ENCODE measurements at regions not wholly inside any gene's neighbourhood (a gene's known extent, or its start where the extent isn't known, plus 50 kb on each side); places are given as distances from the start of the nearest gene placed in this dataset.

GRCh38 chr6:81570681-81571080, 181.8 kb downstream of the TENT5A start:
- peaks cover 16% of the 10 kb centered on the region for H3K4me1 ChIP-seq
- intact Hi-C loops (cut with DNase I) = no loop called here
- H3K27me3 ChIP-seq = no peaks in the 10 kb centered on the region
- no peaks in the 10 kb centered on the region for H3K36me3 ChIP-seq
- no peak for DNase-seq (ENCODE audit: extremely low spot score in 2 of 2)
- peak overlapping the region; percentile 35 for H3K27ac ChIP-seq
- TF ChIP-seq CTCF (IDR thresholded peaks at IDR 0.05) = no peak
- TF ChIP-seq POLR2A (IDR thresholded peaks at IDR 0.05) = no peak
- no peak for TF ChIP-seq POLR2AphosphoS5 (IDR thresholded peaks at IDR 0.05; ENCODE audit: insufficient read depth in 1 of 2, low read depth in 1 of 2)
- no peak overlapping the region for H3K4me3 ChIP-seq
- no peaks in the 10 kb centered on the region for H3K9me3 ChIP-seq

GRCh38 chr6:81568973-81569372, 183.5 kb downstream of the TENT5A start:
- Histone ChIP-seq H3K27me3 (no peaks in the 10 kb centered on the region), H3K4me3 (no peak overlapping the region), H3K27ac (no peak overlapping the region), H3K9me3 (no peaks in the 10 kb centered on the region), H3K36me3 (no peaks in the 10 kb centered on the region), H3K4me1 (peaks cover 12% of the 10 kb centered on the region)
- intact Hi-C loops (cut with DNase I) = no loop called here
- no peak for TF ChIP-seq POLR2AphosphoS5 (IDR thresholded peaks at IDR 0.05; ENCODE audit: insufficient read depth in 1 of 2, low read depth in 1 of 2)
- TF ChIP-seq POLR2A (IDR thresholded peaks at IDR 0.05) = no peak
- no peak for DNase-seq (ENCODE audit: extremely low spot score in 2 of 2)

DNA sequence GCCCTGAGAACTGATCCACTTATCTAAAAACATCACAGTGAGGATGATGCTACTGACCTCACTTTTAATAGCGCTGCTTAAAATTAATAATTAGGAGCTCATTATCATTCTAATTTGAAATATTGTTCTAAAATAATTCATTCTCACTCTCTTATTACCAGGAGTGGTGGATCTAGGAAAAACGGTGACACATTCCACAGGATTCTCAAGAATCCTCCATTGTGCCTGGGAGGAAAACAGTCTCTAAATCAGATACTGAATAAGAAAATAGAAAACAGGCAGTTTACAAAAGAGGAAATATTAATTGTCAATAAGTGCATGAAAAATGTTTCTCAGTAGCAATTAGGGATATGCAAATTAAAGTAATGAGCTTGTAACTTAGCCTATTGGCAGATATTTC, 187.4 kb downstream of the TENT5A start:
- H3K4me3 ChIP-seq = no peak overlapping the region
- H3K36me3 ChIP-seq = no peaks in the 10 kb centered on the region
- no peaks in the 10 kb centered on the region for H3K27me3 ChIP-seq
- TF ChIP-seq POLR2A (IDR thresholded peaks at IDR 0.05) (no peak), POLR2AphosphoS5 (IDR thresholded peaks at IDR 0.05; ENCODE audit: insufficient read depth in 1 of 2, low read depth in 1 of 2) (no peak), CTCF (IDR thresholded peaks at IDR 0.05) (no peak)
- DNase-seq (ENCODE audit: extremely low spot score in 2 of 2) = no peak
- H3K27ac ChIP-seq = no peak overlapping the region
- no peaks in the 10 kb centered on the region for H3K9me3 ChIP-seq
- intact Hi-C loops (cut with DNase I) = no loop called here
- peaks cover 6% of the 10 kb centered on the region for H3K4me1 ChIP-seq

DNA sequence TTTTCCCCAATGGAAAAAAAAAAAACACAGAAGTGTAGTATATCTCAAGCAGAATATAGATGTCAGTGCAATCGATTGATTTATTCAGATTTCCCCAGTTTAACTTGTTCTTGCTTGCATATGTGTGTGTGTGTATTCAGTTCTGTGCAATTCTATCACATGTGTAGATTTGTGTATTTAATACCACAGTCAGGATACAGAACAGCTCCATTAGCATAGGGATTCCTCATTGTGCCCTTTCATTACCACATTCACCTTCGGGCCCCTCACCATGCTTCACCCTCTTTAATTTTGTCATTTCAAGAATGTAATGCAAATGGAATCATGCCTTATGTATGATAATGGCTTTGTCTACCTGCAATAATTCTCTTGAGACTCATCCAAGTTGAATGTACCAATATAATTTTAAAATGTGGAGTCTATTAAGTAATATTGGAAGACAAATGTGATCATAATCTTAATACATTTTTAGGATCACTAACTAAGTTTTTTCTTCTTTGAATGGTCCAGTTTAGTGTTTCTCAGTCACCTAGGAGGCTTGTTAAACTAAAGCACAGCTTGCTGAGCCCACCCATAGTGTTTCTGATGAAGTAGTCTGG, 187.9 kb downstream of the TENT5A start:
- Histone ChIP-seq H3K4me3 (no peak overlapping the region), H3K36me3 (no peaks in the 10 kb centered on the region), H3K27me3 (no peaks in the 10 kb centered on the region), H3K4me1 (peaks cover 6% of the 10 kb centered on the region), H3K9me3 (no peaks in the 10 kb centered on the region), H3K27ac (no peak overlapping the region)
- DNase-seq (ENCODE audit: extremely low spot score in 2 of 2) = no peak
- TF ChIP-seq POLR2A (IDR thresholded peaks at IDR 0.05) (no peak), CTCF (IDR thresholded peaks at IDR 0.05) (no peak), POLR2AphosphoS5 (IDR thresholded peaks at IDR 0.05; ENCODE audit: insufficient read depth in 1 of 2, low read depth in 1 of 2) (no peak)
- intact Hi-C loops (cut with DNase I) = loop anchor here (5.0 kb wide), 1 partner anchor 467 kb away; no protein-coding TSS in a partner anchor

GRCh38 chr6:81562169-81562568, 190.3 kb downstream of the TENT5A start:
- Histone ChIP-seq H3K27ac (peak overlapping the region; percentile 44), H3K27me3 (no peaks in the 10 kb centered on the region), H3K4me1 (peaks cover 6% of the 10 kb centered on the region), H3K36me3 (no peaks in the 10 kb centered on the region), H3K9me3 (no peaks in the 10 kb centered on the region), H3K4me3 (no peak overlapping the region)
- DNase-seq (ENCODE audit: extremely low spot score in 2 of 2) = no peak
- intact Hi-C loops (cut with DNase I) = loop anchor here (5.0 kb wide), 1 partner anchor 465 kb away; no protein-coding TSS in a partner anchor
- TF ChIP-seq POLR2A (IDR thresholded peaks at IDR 0.05) (no peak), CTCF (IDR thresholded peaks at IDR 0.05) (no peak), POLR2AphosphoS5 (IDR thresholded peaks at IDR 0.05; ENCODE audit: insufficient read depth in 1 of 2, low read depth in 1 of 2) (no peak)
